Gastrocnemius medialis (tissue), 4 donors: ENCODE measurements at regions not wholly inside any gene's neighbourhood (a gene's known extent, or its start where the extent isn't known, plus 50 kb on each side); places are given as distances from the start of the nearest gene placed in this dataset.
"Not testable (repeated sequence)": the region's sequence is repeated elsewhere in the genome, so short reads cannot be mapped to it uniquely, and the experiment has no call there.

ENCODE experiments used
- ATAC-seq, 2 donors: fragments of 150-250 bp; one replicate each; pipeline ENCODE4 v1.9.1; 2016
- DNase-seq, 2 donors: peaks; one replicate each; pipeline ENCODE4 v3.0.0-alpha.2; 2019
- H3K27ac ChIP-seq, 4 donors: fragments of 200-600 bp; sonication (generic); 1 replicate in 1 of 4; 2 replicates in 3 of 4; pipeline ENCODE4 v1.5.1; 2016 to 2018; ENCODE audit warnings: mild to moderate bottlenecking in 2 of 4, moderate library complexity in 1 of 4
- H3K27me3 ChIP-seq, 3 donors: fragments of 200-600 bp; sonication (generic) in 2 of 3; 1 replicate in 1 of 3; 2 replicates in 2 of 3; pipeline versions ENCODE4 v1.5.1 to v1.6.0; 2016 to 2019; ENCODE audit warnings: mild to moderate bottlenecking in 1 of 3, moderate library complexity in 1 of 3
- H3K36me3 ChIP-seq, 2 donors: fragments of 200-600 bp; sonication (generic) in 1 of 2; one replicate each; pipeline ENCODE4 v1.5.1; 2017 to 2018
- H3K4me1 ChIP-seq, 2 donors: fragments of 200-600 bp; sonication (generic) in 1 of 2; one replicate each; pipeline ENCODE4 v1.5.1; 2016 to 2017; ENCODE audit warnings: mild to moderate bottlenecking in 2 of 2
- H3K4me3 ChIP-seq, 4 donors: fragments of 200-600 bp; sonication (generic) in 3 of 4; 1 replicate in 1 of 4; 2 replicates in 3 of 4; pipeline ENCODE4 v1.5.1; 2016 to 2019; ENCODE audit warnings: mild to moderate bottlenecking in 2 of 4
- H3K9me3 ChIP-seq, 3 donors: fragments of 200-600 bp; sonication (generic) in 2 of 3; 1 replicate in 1 of 3; 2 replicates in 2 of 3; pipeline ENCODE4 v1.5.1; 2016 to 2019
- POLR2A ChIP-seq, 2 donors: fragments of 450-650 bp; IDR thresholded peaks; one replicate each; pipeline ENCODE4 v1.6.1; 2017; ENCODE audit warnings: antibody characterized with exemption in 2 of 2, mild to moderate bottlenecking in 2 of 2, moderate library complexity in 2 of 2
- in situ Hi-C, 4 donors: fragments of 200-750 bp; cut with MboI; loops; one replicate each; pipeline versions ENCODE4 v1.15.0 to v1.8.0; 2017; ENCODE audit warnings: low sequenced_read_pairs in 4 of 4
- intact Hi-C: fragments of 100-400 bp; cut with DNase I; formaldehyde crosslinking; loops from one replicate; pipeline ENCODE4 v1.15.1; 2023; ENCODE audit warnings: low total_unique reads
- TF ChIP-seq, protein P1 (sequence below), 5 experiments: fragments of 450-650 bp in 3 of 5; fragments of 200-600 bp in 2 of 5; sonication (generic) in 2 of 5; IDR thresholded peaks in 4 of 5; conservative IDR thresholded peaks in 1 of 5; 1 replicate in 4 of 5; 2 replicates in 1 of 5; pipeline ENCODE4 v1.5.1; 2016 to 2019; ENCODE audit warnings: antibody characterized with exemption in 5 of 5, mild to moderate bottlenecking in 3 of 5, moderate library complexity in 3 of 5

DNA sequence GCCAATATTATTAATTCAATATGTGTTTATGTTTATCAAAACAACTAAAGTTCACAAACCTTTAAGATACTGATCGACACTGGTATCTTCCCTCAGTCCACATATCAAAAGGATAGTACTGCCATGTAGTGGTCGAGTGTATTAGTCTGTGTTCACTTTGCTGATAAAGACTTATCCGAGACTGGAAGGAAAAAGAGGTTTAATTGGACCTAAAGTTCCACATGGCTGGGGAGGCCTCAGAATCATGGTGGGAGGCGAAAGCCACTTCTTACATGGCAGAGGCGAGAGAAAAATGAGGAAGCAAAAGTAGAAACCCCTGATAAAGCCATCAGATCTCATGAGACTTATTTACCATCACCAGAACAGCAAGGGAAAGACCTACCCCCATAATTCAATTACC lies 325.4 kb upstream of the PHF14 start:
- Histone ChIP-seq H3K9me3 (no peaks in the 10 kb centered on the region), H3K4me1 (no peaks in the 10 kb centered on the region), H3K27me3 (no peaks in the 10 kb centered on the region), H3K4me3 (no peak overlapping the region), H3K36me3 (no peaks in the 10 kb centered on the region), H3K27ac (no peak overlapping the region)
- ATAC-seq (no peak), DNase-seq (no peak)
- in situ Hi-C loops (no loop called here), intact Hi-C loops (no loop called here)
- no peak for TF ChIP-seq POLR2A (IDR thresholded peaks at IDR 0.05)
- TF ChIP-seq, protein P1, sequence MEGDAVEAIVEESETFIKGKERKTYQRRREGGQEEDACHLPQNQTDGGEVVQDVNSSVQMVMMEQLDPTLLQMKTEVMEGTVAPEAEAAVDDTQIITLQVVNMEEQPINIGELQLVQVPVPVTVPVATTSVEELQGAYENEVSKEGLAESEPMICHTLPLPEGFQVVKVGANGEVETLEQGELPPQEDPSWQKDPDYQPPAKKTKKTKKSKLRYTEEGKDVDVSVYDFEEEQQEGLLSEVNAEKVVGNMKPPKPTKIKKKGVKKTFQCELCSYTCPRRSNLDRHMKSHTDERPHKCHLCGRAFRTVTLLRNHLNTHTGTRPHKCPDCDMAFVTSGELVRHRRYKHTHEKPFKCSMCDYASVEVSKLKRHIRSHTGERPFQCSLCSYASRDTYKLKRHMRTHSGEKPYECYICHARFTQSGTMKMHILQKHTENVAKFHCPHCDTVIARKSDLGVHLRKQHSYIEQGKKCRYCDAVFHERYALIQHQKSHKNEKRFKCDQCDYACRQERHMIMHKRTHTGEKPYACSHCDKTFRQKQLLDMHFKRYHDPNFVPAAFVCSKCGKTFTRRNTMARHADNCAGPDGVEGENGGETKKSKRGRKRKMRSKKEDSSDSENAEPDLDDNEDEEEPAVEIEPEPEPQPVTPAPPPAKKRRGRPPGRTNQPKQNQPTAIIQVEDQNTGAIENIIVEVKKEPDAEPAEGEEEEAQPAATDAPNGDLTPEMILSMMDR (IDR thresholded peaks at IDR 0.05 in 4 of 5, conservative IDR thresholded peaks at IDR 0.05 in 1 of 5) = no peak

DNA sequence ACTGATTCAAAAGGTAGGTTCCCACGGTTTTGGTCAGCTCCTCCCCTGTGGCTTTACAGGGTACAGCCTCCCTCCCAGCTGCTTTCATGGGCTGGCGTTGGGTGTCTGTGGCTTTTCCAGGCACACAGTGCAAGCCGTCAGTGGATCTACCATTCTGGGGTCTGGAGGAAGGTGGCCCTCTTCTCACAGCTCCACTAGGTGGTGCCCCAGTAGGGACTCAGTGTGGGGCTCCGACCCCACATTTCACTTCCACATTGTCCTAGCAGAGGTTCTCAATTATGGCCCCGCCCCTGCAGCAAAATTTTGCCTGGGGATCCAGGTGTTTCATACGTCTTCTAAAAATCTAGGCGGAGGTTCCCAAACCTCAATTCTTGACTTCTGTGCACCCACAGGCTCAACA lies 324.6 kb upstream of the PHF14 start:
- H3K36me3 ChIP-seq, ATAC-seq, DNase-seq, H3K4me3 ChIP-seq, in situ Hi-C loops, H3K27me3 ChIP-seq, intact Hi-C loops, H3K9me3 ChIP-seq, H3K4me1 ChIP-seq, H3K27ac ChIP-seq: not testable (repeated sequence)

DNA sequence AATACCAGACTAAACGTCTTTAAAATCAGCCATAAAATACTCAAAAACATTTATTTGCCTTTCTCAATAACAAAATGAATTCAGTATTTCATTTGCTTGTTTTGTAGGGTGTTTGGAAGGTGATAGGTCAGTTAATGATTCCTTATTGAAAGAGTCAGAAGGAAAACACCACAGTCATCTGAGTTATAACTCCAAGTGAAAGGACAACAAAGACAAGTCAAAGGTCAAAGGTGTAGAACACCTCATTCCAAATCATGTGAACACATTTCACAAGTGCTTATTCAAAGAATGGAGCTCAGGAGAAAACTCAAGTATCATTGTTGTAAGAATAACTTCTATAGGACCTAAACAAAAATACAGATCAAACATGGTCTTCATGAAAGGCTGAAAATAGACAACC lies 318.6 kb upstream of the PHF14 start:
- TF ChIP-seq POLR2A (IDR thresholded peaks at IDR 0.05) = no peak
- TF ChIP-seq, protein P1 (IDR thresholded peaks at IDR 0.05 in 4 of 5, conservative IDR thresholded peaks at IDR 0.05 in 1 of 5) = no peak
- in situ Hi-C loops = no loop called here
- DNase-seq (no peak), ATAC-seq (no peak)
- no peaks in the 10 kb centered on the region for H3K4me1 ChIP-seq
- no peak overlapping the region for H3K4me3 ChIP-seq
- intact Hi-C loops = no loop called here
- H3K36me3 ChIP-seq = no peaks in the 10 kb centered on the region
- no peak overlapping the region for H3K27ac ChIP-seq
- H3K27me3 ChIP-seq = no peaks in the 10 kb centered on the region
- H3K9me3 ChIP-seq = no peaks in the 10 kb centered on the region

DNA sequence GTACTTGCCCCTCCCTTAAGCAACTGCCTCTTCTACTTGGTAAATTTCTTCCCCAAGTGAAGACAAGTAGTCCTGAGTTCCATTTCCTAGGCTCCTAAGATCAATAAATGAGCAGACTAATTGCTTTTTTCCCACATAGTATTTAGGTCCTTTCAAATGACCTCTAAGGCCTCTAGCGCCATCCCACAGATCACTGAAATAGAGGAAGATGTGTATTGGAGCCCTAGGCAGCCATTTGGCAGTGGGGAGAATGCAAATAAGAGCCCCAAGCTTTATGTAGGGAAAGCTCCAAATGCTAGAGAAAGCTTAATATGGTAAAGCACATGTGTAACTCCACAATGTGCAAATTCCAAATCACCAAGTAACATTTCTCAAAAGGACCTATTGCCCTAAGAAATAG lies 316.5 kb upstream of the PHF14 start:
- TF ChIP-seq POLR2A (IDR thresholded peaks at IDR 0.05) = no peak
- TF ChIP-seq, protein P1 (IDR thresholded peaks at IDR 0.05 in 4 of 5, conservative IDR thresholded peaks at IDR 0.05 in 1 of 5) = no peak
- intact Hi-C loops = no loop called here
- H3K4me3 ChIP-seq = no peak overlapping the region
- no peaks in the 10 kb centered on the region for H3K36me3 ChIP-seq
- no peak overlapping the region for H3K27ac ChIP-seq
- H3K4me1 ChIP-seq = no peaks in the 10 kb centered on the region
- DNase-seq (no peak), ATAC-seq (no peak)
- H3K9me3 ChIP-seq = no peaks in the 10 kb centered on the region
- H3K27me3 ChIP-seq = no peaks in the 10 kb centered on the region
- in situ Hi-C loops = no loop called here

DNA sequence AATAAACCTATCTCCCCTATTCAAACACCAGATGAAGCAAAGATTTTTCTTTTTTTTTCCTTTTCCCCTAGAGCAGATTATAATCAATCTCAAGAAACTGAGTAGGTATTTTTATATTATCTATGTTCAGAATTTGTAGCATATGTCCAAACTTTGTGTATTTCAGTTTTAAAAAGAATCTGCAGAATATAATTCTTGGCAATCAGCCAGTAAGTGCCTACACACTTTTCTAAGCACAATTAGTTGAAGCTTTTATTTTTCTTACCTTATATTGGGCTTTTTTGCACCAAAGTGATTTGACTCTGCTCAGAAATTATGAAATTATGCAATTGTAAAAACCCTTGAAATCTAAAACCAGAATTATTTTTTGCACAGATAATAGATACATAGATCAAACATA lies 315.8 kb upstream of the PHF14 start:
- no peaks in the 10 kb centered on the region for H3K4me1 ChIP-seq
- in situ Hi-C loops = no loop called here
- TF ChIP-seq POLR2A (IDR thresholded peaks at IDR 0.05) = no peak
- TF ChIP-seq, protein P1 (IDR thresholded peaks at IDR 0.05 in 4 of 5, conservative IDR thresholded peaks at IDR 0.05 in 1 of 5) = no peak
- no peaks in the 10 kb centered on the region for H3K27me3 ChIP-seq
- H3K9me3 ChIP-seq = no peaks in the 10 kb centered on the region
- ATAC-seq (no peak), DNase-seq (no peak)
- intact Hi-C loops = no loop called here
- H3K27ac ChIP-seq = no peak overlapping the region
- H3K36me3 ChIP-seq = no peaks in the 10 kb centered on the region
- no peak overlapping the region for H3K4me3 ChIP-seq
